ENCODE measurements at regions not wholly inside any gene's neighbourhood (a gene's known extent, or its start where the extent isn't known, plus 50 kb on each side); places are given as distances from the start of the nearest gene placed in this dataset.
"Not testable (repeated sequence)": the region's sequence is repeated elsewhere in the genome, so short reads cannot be mapped to it uniquely, and the experiment has no call there.

- intact Hi-C loops (cut with DNase I, micrococcal nuclease) = no loop called here
- DNase-seq (no peak), ATAC-seq (no peak)
Observed at GRCh38 chr2:31813016-31813415, 197.8 kb downstream of the MEMO1 start.

- intact Hi-C loops (cut with DNase I, micrococcal nuclease) = no loop called here
- no peak for ATAC-seq
- DNase-seq = no peak
Observed at GRCh38 chr2:31812051-31812798, 198.6 kb downstream of the MEMO1 start.

- DNase-seq = no peak
- intact Hi-C loops (cut with DNase I, micrococcal nuclease) = no loop called here
- no peak for ATAC-seq
Observed at GRCh38 chr2:31811482-31811881, 199.3 kb downstream of the MEMO1 start.

- no peak for ATAC-seq
- DNase-seq = no peak
- intact Hi-C loops (cut with DNase I, micrococcal nuclease) = no loop called here
Observed at GRCh38 chr2:31810200-31810917, 200.4 kb downstream of the MEMO1 start.

- no peak for DNase-seq
- intact Hi-C loops (cut with DNase I, micrococcal nuclease) = no loop called here
- ATAC-seq = no peak
Observed at GRCh38 chr2:31805688-31806087, 205.1 kb downstream of the MEMO1 start.

- intact Hi-C loops (cut with DNase I, micrococcal nuclease); ATAC-seq; DNase-seq: not testable (repeated sequence)
Observed at GRCh38 chr2:31803481-31804153, 207.2 kb downstream of the MEMO1 start.

GRCh38 chr2:31802711-31803110 is 208.1 kb downstream of the MEMO1 start:
- DNase-seq (no peak), ATAC-seq (no peak)
- intact Hi-C loops (cut with DNase I, micrococcal nuclease) = no loop called here

GRCh38 chr2:31799282-31799681 is 211.5 kb downstream of the MEMO1 start:
- not testable (repeated sequence) for DNase-seq

GRCh38 chr2:31788273-31788672 is 207.5 kb upstream of the SRD5A2 start:
- ATAC-seq = no peak
- no peak for DNase-seq
- intact Hi-C loops (cut with DNase I, micrococcal nuclease) = no loop called here

More at GRCh38 chr2:31799282-31799681, 211.5 kb downstream of the MEMO1 start:
- ATAC-seq; intact Hi-C loops (cut with DNase I, micrococcal nuclease): not testable (repeated sequence)

- ATAC-seq (peak; percentile 59), DNase-seq (no peak)
- intact Hi-C loops (cut with DNase I, micrococcal nuclease) = no loop called here
Observed at GRCh38 chr2:31785876-31786275, 205.1 kb upstream of the SRD5A2 start.

- intact Hi-C loops (cut with DNase I, micrococcal nuclease) = no loop called here
- ATAC-seq (no peak), DNase-seq (no peak)
Observed at GRCh38 chr2:31784868-31785267, 204.1 kb upstream of the SRD5A2 start.

GRCh38 chr2:31783446-31784091 is 202.8 kb upstream of the SRD5A2 start:
- ATAC-seq; DNase-seq; intact Hi-C loops (cut with DNase I, micrococcal nuclease): not testable (repeated sequence)

- intact Hi-C loops (cut with DNase I, micrococcal nuclease) = no loop called here
- ATAC-seq = no peak
- DNase-seq = no peak
Observed at GRCh38 chr2:31778153-31778552, 197.4 kb upstream of the SRD5A2 start.

- intact Hi-C loops (cut with DNase I, micrococcal nuclease) = no loop called here
- no peak for DNase-seq
- ATAC-seq = no peak
Observed at GRCh38 chr2:31770741-31771140, 190.0 kb upstream of the SRD5A2 start.

GRCh38 chr2:31765078-31765945 is 184.6 kb upstream of the SRD5A2 start:
- ATAC-seq (peak; percentile 79), DNase-seq (no peak)
- intact Hi-C loops (cut with DNase I, micrococcal nuclease) = no loop called here

- intact Hi-C loops (cut with DNase I, micrococcal nuclease) = no loop called here
- ATAC-seq (no peak), DNase-seq (no peak)
Observed at GRCh38 chr2:31764169-31764568, 183.4 kb upstream of the SRD5A2 start.

GRCh38 chr2:31762085-31762484 is 181.3 kb upstream of the SRD5A2 start:
- intact Hi-C loops (cut with DNase I, micrococcal nuclease) = no loop called here
- ATAC-seq (peak; percentile 38), DNase-seq (no peak)

GRCh38 chr2:31757351-31757750 is 176.6 kb upstream of the SRD5A2 start:
- DNase-seq; ATAC-seq; intact Hi-C loops (cut with DNase I, micrococcal nuclease): not testable (repeated sequence)
